ENCODE measurements at regions not wholly inside any gene's neighbourhood (a gene's known extent, or its start where the extent isn't known, plus 50 kb on each side); places are given as distances from the start of the nearest gene placed in this dataset.
"Not testable (repeated sequence)": the region's sequence is repeated elsewhere in the genome, so short reads cannot be mapped to it uniquely, and the experiment has no call there.

DNA sequence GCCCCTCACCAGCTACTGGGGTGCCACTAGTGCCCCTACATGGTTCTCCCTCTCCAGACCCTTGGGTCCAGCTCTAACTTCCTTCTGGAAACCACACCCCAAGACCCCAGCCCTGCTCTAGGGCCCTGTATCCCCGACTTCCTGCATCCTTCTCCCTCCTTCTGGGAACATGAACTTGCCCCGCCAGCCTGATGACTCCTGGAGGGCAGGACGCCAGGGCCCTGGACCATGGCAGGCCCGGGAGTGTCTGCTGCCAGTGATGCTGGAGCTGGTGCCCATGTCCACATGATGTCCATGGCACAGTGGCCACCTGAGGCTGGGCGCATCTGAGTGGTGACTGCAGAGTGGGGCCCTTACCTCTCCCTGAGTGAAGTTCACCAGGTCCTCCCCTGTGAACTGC, 165.9 kb downstream of the GOLGA6L4 start:
- TF ChIP-seq, protein P1, sequence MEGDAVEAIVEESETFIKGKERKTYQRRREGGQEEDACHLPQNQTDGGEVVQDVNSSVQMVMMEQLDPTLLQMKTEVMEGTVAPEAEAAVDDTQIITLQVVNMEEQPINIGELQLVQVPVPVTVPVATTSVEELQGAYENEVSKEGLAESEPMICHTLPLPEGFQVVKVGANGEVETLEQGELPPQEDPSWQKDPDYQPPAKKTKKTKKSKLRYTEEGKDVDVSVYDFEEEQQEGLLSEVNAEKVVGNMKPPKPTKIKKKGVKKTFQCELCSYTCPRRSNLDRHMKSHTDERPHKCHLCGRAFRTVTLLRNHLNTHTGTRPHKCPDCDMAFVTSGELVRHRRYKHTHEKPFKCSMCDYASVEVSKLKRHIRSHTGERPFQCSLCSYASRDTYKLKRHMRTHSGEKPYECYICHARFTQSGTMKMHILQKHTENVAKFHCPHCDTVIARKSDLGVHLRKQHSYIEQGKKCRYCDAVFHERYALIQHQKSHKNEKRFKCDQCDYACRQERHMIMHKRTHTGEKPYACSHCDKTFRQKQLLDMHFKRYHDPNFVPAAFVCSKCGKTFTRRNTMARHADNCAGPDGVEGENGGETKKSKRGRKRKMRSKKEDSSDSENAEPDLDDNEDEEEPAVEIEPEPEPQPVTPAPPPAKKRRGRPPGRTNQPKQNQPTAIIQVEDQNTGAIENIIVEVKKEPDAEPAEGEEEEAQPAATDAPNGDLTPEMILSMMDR (IDR thresholded peaks at IDR 0.05), result not testable (repeated sequence)
- not testable (repeated sequence) for TF ChIP-seq SIN3A (IDR thresholded peaks at IDR 0.05; ENCODE audit: borderline replicate concordance, insufficient read depth, low read depth, low read length); POLR2AphosphoS5 (IDR thresholded peaks at IDR 0.05; ENCODE audit: low read depth, low read length); TCF7L2 (IDR thresholded peaks at IDR 0.05; ENCODE audit: low read depth, low read length)
- TF ChIP-seq, protein P2, sequence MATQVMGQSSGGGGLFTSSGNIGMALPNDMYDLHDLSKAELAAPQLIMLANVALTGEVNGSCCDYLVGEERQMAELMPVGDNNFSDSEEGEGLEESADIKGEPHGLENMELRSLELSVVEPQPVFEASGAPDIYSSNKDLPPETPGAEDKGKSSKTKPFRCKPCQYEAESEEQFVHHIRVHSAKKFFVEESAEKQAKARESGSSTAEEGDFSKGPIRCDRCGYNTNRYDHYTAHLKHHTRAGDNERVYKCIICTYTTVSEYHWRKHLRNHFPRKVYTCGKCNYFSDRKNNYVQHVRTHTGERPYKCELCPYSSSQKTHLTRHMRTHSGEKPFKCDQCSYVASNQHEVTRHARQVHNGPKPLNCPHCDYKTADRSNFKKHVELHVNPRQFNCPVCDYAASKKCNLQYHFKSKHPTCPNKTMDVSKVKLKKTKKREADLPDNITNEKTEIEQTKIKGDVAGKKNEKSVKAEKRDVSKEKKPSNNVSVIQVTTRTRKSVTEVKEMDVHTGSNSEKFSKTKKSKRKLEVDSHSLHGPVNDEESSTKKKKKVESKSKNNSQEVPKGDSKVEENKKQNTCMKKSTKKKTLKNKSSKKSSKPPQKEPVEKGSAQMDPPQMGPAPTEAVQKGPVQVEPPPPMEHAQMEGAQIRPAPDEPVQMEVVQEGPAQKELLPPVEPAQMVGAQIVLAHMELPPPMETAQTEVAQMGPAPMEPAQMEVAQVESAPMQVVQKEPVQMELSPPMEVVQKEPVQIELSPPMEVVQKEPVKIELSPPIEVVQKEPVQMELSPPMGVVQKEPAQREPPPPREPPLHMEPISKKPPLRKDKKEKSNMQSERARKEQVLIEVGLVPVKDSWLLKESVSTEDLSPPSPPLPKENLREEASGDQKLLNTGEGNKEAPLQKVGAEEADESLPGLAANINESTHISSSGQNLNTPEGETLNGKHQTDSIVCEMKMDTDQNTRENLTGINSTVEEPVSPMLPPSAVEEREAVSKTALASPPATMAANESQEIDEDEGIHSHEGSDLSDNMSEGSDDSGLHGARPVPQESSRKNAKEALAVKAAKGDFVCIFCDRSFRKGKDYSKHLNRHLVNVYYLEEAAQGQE (IDR thresholded peaks at IDR 0.05; ENCODE audit: insufficient read depth in 1 of 2, low read depth in 2 of 2, low read length in 1 of 2), result not testable (repeated sequence)
